NT2/D1 (cell line): ENCODE measurements at regions not wholly inside any gene's neighbourhood (a gene's known extent, or its start where the extent isn't known, plus 50 kb on each side); places are given as distances from the start of the nearest gene placed in this dataset.

Source experiments
- SUZ12 ChIP-seq: IDR thresholded peaks from 2 replicates; pipeline ENCODE4 v1.6.1; 2011; ENCODE audit not compliant: insufficient read length, insufficient read depth; ENCODE audit errors: extremely low read depth
- ZNF274 ChIP-seq: IDR thresholded peaks from 2 replicates; pipeline ENCODE4 v1.6.1; 2011; ENCODE audit warnings: mild to moderate bottlenecking, low read depth, low read length

- TF ChIP-seq ZNF274 = no peak
- no peak for TF ChIP-seq SUZ12
Measured at GRCh38 chr7:17632384-17632783, 307.9 kb downstream of the SNX13 start.
